ENCODE measurements at regions not wholly inside any gene's neighbourhood (a gene's known extent, or its start where the extent isn't known, plus 50 kb on each side); places are given as distances from the start of the nearest gene placed in this dataset.

GRCh38 chr10:101299211-101299610 lies 54.8 kb upstream of the BTRC start:
- TF ChIP-seq CTCF (IDR thresholded peaks at IDR 0.05; ENCODE audit: low read depth, low read length, missing control alignments): no peak
- no peak overlapping the region for H3K4me3 ChIP-seq (ENCODE audit: low read depth, low read length)
- in situ Hi-C loops (cut with HindIII; ENCODE audit: low sequenced_read_pairs): no loop called here
- no peak for DNase-seq (ENCODE audit: low read depth)

- DNase-seq (ENCODE audit: low read depth): no peak
- peak; percentile 14 for TF ChIP-seq CTCF (IDR thresholded peaks at IDR 0.05; ENCODE audit: low read depth, low read length, missing control alignments)
- no peak overlapping the region for H3K4me3 ChIP-seq (ENCODE audit: low read depth, low read length)
- in situ Hi-C loops (cut with HindIII; ENCODE audit: low sequenced_read_pairs): no loop called here
Observed at GRCh38 chr10:101301111-101301731, 52.7 kb upstream of the BTRC start.

GRCh38 chr10:101303087-101303703 lies 50.8 kb upstream of the BTRC start:
- in situ Hi-C loops (cut with HindIII; ENCODE audit: low sequenced_read_pairs): no loop called here
- no peak overlapping the region for H3K4me3 ChIP-seq (ENCODE audit: low read depth, low read length)
- TF ChIP-seq CTCF (IDR thresholded peaks at IDR 0.05; ENCODE audit: low read depth, low read length, missing control alignments): no peak
- no peak for DNase-seq (ENCODE audit: low read depth)
